HepG2 (cell line): ENCODE measurements at regions not wholly inside any gene's neighbourhood (a gene's known extent, or its start where the extent isn't known, plus 50 kb on each side); places are given as distances from the start of the nearest gene placed in this dataset.

Experiments used
- ATAC-seq: fragments of 200-7000 bp; cut with Tn5 transposase; 3 replicates; pipeline ENCODE4 v1.9.1; 2020; ENCODE audit warnings: mild to moderate bottlenecking, moderate library complexity
- BruUV-seq: library from RNA; stranded (reverse); fragments of 400-500 nt; replicated peaks from 2 replicates; lab custom pipeline; 2021; lab: Mats Ljungman, UMichigan
- CTCF ChIA-PET: fragments of 300-600 bp; formaldehyde crosslinking; extraction: SDS; loops from one replicate; lab custom pipeline; 2021; ENCODE audit warnings: low total read pairs, inconsistent platforms, low intra/inter-chr PET ratio; lab: Yijun Ruan, JAX
- POLR2A ChIA-PET: fragments of 350-600 bp; sonication (Branson Sonifier 250); formaldehyde crosslinking; loops from one replicate; lab custom pipeline; 2020; ENCODE audit warnings: antibody characterized with exemption, inconsistent platforms; lab: Yijun Ruan, JAX
- DNase-seq: peaks from one replicate; pipeline ENCODE4 v3.0.0-alpha.2; 2015; ENCODE audit warnings: low spot score
- FAIRE-seq: peaks from 3 replicates; lab custom pipeline; 2011; peaks lifted over from hg19 to GRCh38; lab: Jason Lieb, UNC
- H2AFZ ChIP-seq: one replicate; pipeline ENCODE4 v1.6.1; 2011; ENCODE audit warnings: low read length, inconsistent platforms
- H3K27ac ChIP-seq: fragments of 300-600 bp; 3 replicates; pipeline ENCODE4 v1.8.0; 2011; ENCODE audit warnings: mixed run types, mild to moderate bottlenecking, mixed read lengths, low read length, inconsistent platforms; ENCODE audit not compliant: insufficient read depth; ENCODE audit errors: extremely low read length
- H3K27me3 ChIP-seq, 2 experiments: fragments of 200-600 bp in 1 of 2; 2 replicates in 1 of 2; 3 replicates in 1 of 2; pipeline versions ENCODE4 v1.6.0 to v1.8.0; 2011; ENCODE audit warnings: low read length in 2 of 2, mild to moderate bottlenecking in 2 of 2, moderate library complexity in 2 of 2, inconsistent platforms in 1 of 2; ENCODE audit not compliant: insufficient read depth in 2 of 2, control insufficient read depth in 1 of 2
- H3K36me3 ChIP-seq, 2 experiments: fragments of 200-600 bp in 1 of 2; replicated peaks in 1 of 2; 2 replicates in 1 of 2; 3 replicates in 1 of 2; pipeline versions ENCODE4 v1.5.1 to v1.8.0; 2011; ENCODE audit warnings: low read length in 2 of 2, inconsistent platforms in 1 of 2; ENCODE audit not compliant: insufficient read depth in 2 of 2, control insufficient read depth in 1 of 2
- H3K4me1 ChIP-seq: 2 replicates; pipeline ENCODE4 v1.5.1; 2012; ENCODE audit warnings: low read length, inconsistent platforms; ENCODE audit not compliant: insufficient read depth
- H3K4me2 ChIP-seq: 2 replicates; pipeline ENCODE4 v1.6.0; 2011; ENCODE audit warnings: low read depth, low read length, inconsistent platforms
- H3K4me3 ChIP-seq, 3 experiments: fragments of 200-600 bp in 1 of 3; sonication (generic), shearing (Covaris generic) in 1 of 3; replicated peaks in 1 of 3; 2 replicates each; pipeline ENCODE4 v1.5.1; 2011 to 2016; ENCODE audit warnings: low read length in 3 of 3, inconsistent platforms in 2 of 3, low read depth in 2 of 3, mild to moderate bottlenecking in 2 of 3, control low read depth in 1 of 3, mixed read lengths in 1 of 3; ENCODE audit not compliant: insufficient read depth in 1 of 3
- H3K79me2 ChIP-seq: one replicate; pipeline ENCODE4 v1.6.1; 2011; ENCODE audit warnings: low read length, inconsistent platforms; ENCODE audit not compliant: insufficient read depth
- H3K9ac ChIP-seq: 2 replicates; pipeline ENCODE4 v1.6.0; 2011; ENCODE audit warnings: mild to moderate bottlenecking, low read depth, low read length, inconsistent platforms; ENCODE audit not compliant: insufficient read depth
- H3K9me3 ChIP-seq: 2 replicates; pipeline ENCODE4 v1.5.1; 2012; ENCODE audit warnings: mild to moderate bottlenecking, low read length
- H4K20me1 ChIP-seq: 2 replicates; pipeline ENCODE4 v1.6.0; 2011; ENCODE audit warnings: inconsistent platforms, mild to moderate bottlenecking, low read length, moderate library complexity; ENCODE audit not compliant: insufficient read depth
- ARNT2 ChIP-seq: sonication (generic); formaldehyde crosslinking; IDR thresholded peaks from 2 replicates; pipeline ENCODE4 v1.8.0; 2022; ENCODE audit warnings: mild to moderate bottlenecking, low read depth, missing genetic modification reagents, moderate library complexity
- ATF7 ChIP-seq, 2 experiments: fragments of 450-650 bp in 1 of 2; sonication (generic) in 1 of 2; formaldehyde crosslinking in 1 of 2; IDR thresholded peaks; 2 replicates each; pipeline versions ENCODE4 v1.4.0 to v1.6.1; 2016 to 2020; ENCODE audit warnings: antibody characterized with exemption in 1 of 2, mild to moderate bottlenecking in 1 of 2, missing genetic modification reagents in 1 of 2
- HMGA1 ChIP-seq: sonication (generic); formaldehyde crosslinking; conservative IDR thresholded peaks from 2 replicates; pipeline ENCODE4 v1.4.0; 2020; ENCODE audit warnings: missing genetic modification reagents
- MIXL1 ChIP-seq: IDR thresholded peaks from 2 replicates; pipeline ENCODE4 v1.6.1; 2016
- PRPF4 ChIP-seq: fragments of 200-400 bp; formaldehyde crosslinking; IDR thresholded peaks from 2 replicates; pipeline ENCODE4 v1.6.1; 2016; ENCODE audit warnings: low read length, low read depth; ENCODE audit not compliant: poor library complexity, severe bottlenecking
- RARG ChIP-seq: sonication (generic); formaldehyde crosslinking; IDR thresholded peaks from 2 replicates; pipeline ENCODE4 v1.4.0; 2020; ENCODE audit warnings: low read depth, mild to moderate bottlenecking, missing genetic modification reagents
- SSRP1 ChIP-seq: IDR thresholded peaks from 2 replicates; pipeline ENCODE4 v1.6.1; 2016; ENCODE audit warnings: control low read depth
- ZFP82 ChIP-seq: sonication (generic); formaldehyde crosslinking; IDR thresholded peaks from 2 replicates; pipeline ENCODE4 v1.5.1; 2020; ENCODE audit warnings: mild to moderate bottlenecking, missing genetic modification reagents, borderline replicate concordance
- ZGPAT ChIP-seq: IDR thresholded peaks from 2 replicates; pipeline ENCODE4 v1.6.1; 2016; ENCODE audit warnings: mild to moderate bottlenecking
- ZNF275 ChIP-seq: sonication (generic); formaldehyde crosslinking; IDR thresholded peaks from 2 replicates; pipeline ENCODE4 v1.8.0; 2022; ENCODE audit warnings: missing genetic modification reagents, mild to moderate bottlenecking, inconsistent platforms, borderline replicate concordance
- ZNF431 ChIP-seq: sonication (generic); formaldehyde crosslinking; IDR thresholded peaks from 2 replicates; pipeline ENCODE4 v1.9.0; 2022; ENCODE audit warnings: missing genetic modification reagents, low read depth, mild to moderate bottlenecking, borderline replicate concordance
- ZNF562 ChIP-seq: sonication (generic); formaldehyde crosslinking; IDR thresholded peaks from 2 replicates; pipeline ENCODE4 v1.8.0; 2022; ENCODE audit warnings: missing genetic modification reagents, borderline replicate concordance
- ZNF577 ChIP-seq: sonication (generic); formaldehyde crosslinking; IDR thresholded peaks from 2 replicates; pipeline ENCODE4 v1.4.0; 2020; ENCODE audit warnings: mild to moderate bottlenecking, low read depth, missing genetic modification reagents, borderline replicate concordance
- ZNF772 ChIP-seq: sonication (generic); formaldehyde crosslinking; IDR thresholded peaks from 2 replicates; pipeline ENCODE4 v1.5.0; 2020; ENCODE audit warnings: mild to moderate bottlenecking, missing genetic modification reagents
- ZNF83 ChIP-seq: sonication (generic); formaldehyde crosslinking; IDR thresholded peaks from 2 replicates; pipeline ENCODE4 v1.4.0; 2020; ENCODE audit warnings: missing genetic modification reagents, mild to moderate bottlenecking, borderline replicate concordance
- WGBS: methylation state at CpG from one replicate; pipeline ENCODE4 v1.1.6; 2017; ENCODE audit warnings: low lambda C conversion rate; 5-methylcytosine and 5-hydroxymethylcytosine counted together
- in situ Hi-C: cut with HindIII; loops from 2 replicates; pipeline ENCODE4 v1.10.0; 2017; ENCODE audit warnings: low pct_unique_long_range_greater_than_20kb; ENCODE audit not compliant: extremely low pct_ligation_motif_present
- intact Hi-C: fragments of 100-400 bp; cut with micrococcal nuclease; formaldehyde crosslinking; loops from one replicate; pipeline ENCODE4 v1.10.0; 2022; ENCODE audit not compliant: unreplicated experiment

GRCh38 chr5:175032013-175032412 is 307.6 kb downstream of the MSX2 start:
- no peak overlapping the region for H3K9ac ChIP-seq
- no peaks in the 10 kb centered on the region for H3K9me3 ChIP-seq
- no peaks in the 10 kb centered on the region for H3K36me3 ChIP-seq
- H3K27ac ChIP-seq = no peak overlapping the region
- in situ Hi-C loops = no loop called here
- no peaks in the 10 kb centered on the region for H3K79me2 ChIP-seq
- no peak for ATAC-seq
- no peak overlapping the region for H3K4me2 ChIP-seq
- no peaks in the 10 kb centered on the region for H4K20me1 ChIP-seq
- intact Hi-C loops = no loop called here
- H3K27me3 ChIP-seq = no peaks in the 10 kb centered on the region; a peak in 1 of 5 replicates
- ChIA-PET POLR2A (no interaction called here), CTCF (no interaction called here)
- DNase-seq = no peak
- no peak overlapping the region for H3K4me3 ChIP-seq
- H2AFZ ChIP-seq = no peak overlapping the region
- H3K4me1 ChIP-seq = no peaks in the 10 kb centered on the region
- FAIRE-seq = no peak
- no TSS peak for BruUV-seq
- 3% methylated on average over 2 of the region's 2 CpGs for WGBS
- TF ChIP-seq ZNF431 (CRISPR knock-in tag) = no peak
- peak; percentile 55; the same call in 1 of the 2 replicates for TF ChIP-seq ATF7 (IDR thresholded peaks at IDR 0.05)
- no peak for TF ChIP-seq ATF7 (CRISPR knock-in tag; IDR thresholded peaks at IDR 0.05)

GRCh38 chr5:175027390-175027789 is 303.0 kb downstream of the MSX2 start:
- no peak for ATAC-seq
- H3K79me2 ChIP-seq = no peaks in the 10 kb centered on the region
- no peaks in the 10 kb centered on the region for H4K20me1 ChIP-seq
- intact Hi-C loops (no loop called here), in situ Hi-C loops (no loop called here)
- H3K9me3 ChIP-seq = no peaks in the 10 kb centered on the region
- H3K36me3 ChIP-seq = no peaks in the 10 kb centered on the region
- no peak for DNase-seq
- CTCF ChIA-PET = no interaction called here
- H3K27me3 ChIP-seq = no peaks in the 10 kb centered on the region; a peak in 1 of 5 replicates
- WGBS = 21% methylated on average over 3 of the region's 3 CpGs
- H3K4me2 ChIP-seq = no peak overlapping the region
- H2AFZ ChIP-seq = no peak overlapping the region
- H3K27ac ChIP-seq = no peak overlapping the region
- no peak overlapping the region for H3K9ac ChIP-seq
- BruUV-seq = no TSS peak
- no peak for FAIRE-seq
- no peak overlapping the region for H3K4me3 ChIP-seq
- no peaks in the 10 kb centered on the region for H3K4me1 ChIP-seq
- POLR2A ChIA-PET = no interaction called here
- no peak for TF ChIP-seq ZNF772 (CRISPR knock-in tag)
- no peak for TF ChIP-seq ZNF83
- TF ChIP-seq RARG = no peak
- TF ChIP-seq PRPF4 = no peak
- no peak for TF ChIP-seq HMGA1 (CRISPR knock-in tag)
- no peak for TF ChIP-seq ARNT2 (CRISPR knock-in tag)
- TF ChIP-seq ZNF562 (CRISPR knock-in tag) = no peak
- no peak for TF ChIP-seq MIXL1 (CRISPR knock-in tag)
- TF ChIP-seq ZNF275 (CRISPR knock-in tag) = no peak
- no peak for TF ChIP-seq SSRP1
- TF ChIP-seq ZNF577 (CRISPR knock-in tag) = no peak
- TF ChIP-seq ZGPAT (CRISPR knock-in tag) = no peak
- no peak for TF ChIP-seq ZFP82
